ENCODE measurements at regions not wholly inside any gene's neighbourhood (a gene's known extent, or its start where the extent isn't known, plus 50 kb on each side); places are given as distances from the start of the nearest gene placed in this dataset.

- no peak for TF ChIP-seq CTCF (IDR thresholded peaks at IDR 0.05; ENCODE audit: low read length)
- no peak for TF ChIP-seq EZH2 (IDR thresholded peaks at IDR 0.05; ENCODE audit: borderline replicate concordance, low read length)
Observed at GRCh38 chr11:8776209-8776608, 93.6 kb downstream of the RPL27A start.
